ENCODE measurements at regions not wholly inside any gene's neighbourhood (a gene's known extent, or its start where the extent isn't known, plus 50 kb on each side); places are given as distances from the start of the nearest gene placed in this dataset.
"Not testable (repeated sequence)": the region's sequence is repeated elsewhere in the genome, so short reads cannot be mapped to it uniquely, and the experiment has no call there.

- not testable (repeated sequence) for DNase-seq (ENCODE audit: low read depth)
Measured at GRCh38 chr1:120617493-120617892, 106.3 kb upstream of the NBPF26 start.

- not testable (repeated sequence) for DNase-seq (ENCODE audit: low read depth)
Measured at GRCh38 chr1:120619867-120620692, 103.7 kb upstream of the NBPF26 start.

GRCh38 chr1:120620693-120620969, 103.1 kb upstream of the NBPF26 start:
- not testable (repeated sequence) for DNase-seq (ENCODE audit: low read depth)

GRCh38 chr1:120621278-120621677, 102.5 kb upstream of the NBPF26 start:
- not testable (repeated sequence) for DNase-seq (ENCODE audit: low read depth)

GRCh38 chr1:120623539-120623938, 100.2 kb upstream of the NBPF26 start:
- DNase-seq (ENCODE audit: low read depth): not testable (repeated sequence)

- not testable (repeated sequence) for DNase-seq (ENCODE audit: low read depth)
Measured at GRCh38 chr1:120624565-120625064, 99.1 kb upstream of the NBPF26 start.

GRCh38 chr1:120629832-120630455, 93.8 kb upstream of the NBPF26 start:
- not testable (repeated sequence) for DNase-seq (ENCODE audit: low read depth)

- DNase-seq (ENCODE audit: low read depth): not testable (repeated sequence)
Measured at GRCh38 chr1:120634816-120635806, 88.6 kb upstream of the NBPF26 start.

GRCh38 chr1:120640261-120641013, 83.3 kb upstream of the NBPF26 start:
- DNase-seq (ENCODE audit: low read depth): not testable (repeated sequence)

GRCh38 chr1:120641014-120641302, 82.8 kb upstream of the NBPF26 start:
- not testable (repeated sequence) for DNase-seq (ENCODE audit: low read depth)

- not testable (repeated sequence) for DNase-seq (ENCODE audit: low read depth)
Measured at GRCh38 chr1:120647182-120647581, 76.6 kb upstream of the NBPF26 start.

GRCh38 chr1:120648915-120649623, 74.7 kb upstream of the NBPF26 start:
- not testable (repeated sequence) for DNase-seq (ENCODE audit: low read depth)

- not testable (repeated sequence) for DNase-seq (ENCODE audit: low read depth)
Measured at GRCh38 chr1:120649730-120650129, 74.0 kb upstream of the NBPF26 start.

GRCh38 chr1:120654114-120654513, 69.6 kb upstream of the NBPF26 start:
- DNase-seq (ENCODE audit: low read depth): not testable (repeated sequence)

- DNase-seq (ENCODE audit: low read depth): not testable (repeated sequence)
Measured at GRCh38 chr1:120655394-120655793, 68.4 kb upstream of the NBPF26 start.

GRCh38 chr1:120656116-120656515, 67.6 kb upstream of the NBPF26 start:
- DNase-seq (ENCODE audit: low read depth): not testable (repeated sequence)

GRCh38 chr1:120657804-120658203, 65.9 kb upstream of the NBPF26 start:
- DNase-seq (ENCODE audit: low read depth): not testable (repeated sequence)

- not testable (repeated sequence) for DNase-seq (ENCODE audit: low read depth)
Measured at GRCh38 chr1:120658622-120659021, 65.1 kb upstream of the NBPF26 start.

- DNase-seq (ENCODE audit: low read depth): not testable (repeated sequence)
Measured at GRCh38 chr1:120659133-120659532, 64.6 kb upstream of the NBPF26 start.

GRCh38 chr1:120664376-120665249, 59.1 kb upstream of the NBPF26 start:
- DNase-seq (ENCODE audit: low read depth): not testable (repeated sequence)

Measured in stimulated activated CD8-positive, alpha-beta memory T cell treated with anti-CD3 and anti-CD28 coated beads, Interleukin-15, amount 100 ng/mL, for 1 hour (primary cell).